ENCODE measurements at regions not wholly inside any gene's neighbourhood (a gene's known extent, or its start where the extent isn't known, plus 50 kb on each side); places are given as distances from the start of the nearest gene placed in this dataset.

DNA sequence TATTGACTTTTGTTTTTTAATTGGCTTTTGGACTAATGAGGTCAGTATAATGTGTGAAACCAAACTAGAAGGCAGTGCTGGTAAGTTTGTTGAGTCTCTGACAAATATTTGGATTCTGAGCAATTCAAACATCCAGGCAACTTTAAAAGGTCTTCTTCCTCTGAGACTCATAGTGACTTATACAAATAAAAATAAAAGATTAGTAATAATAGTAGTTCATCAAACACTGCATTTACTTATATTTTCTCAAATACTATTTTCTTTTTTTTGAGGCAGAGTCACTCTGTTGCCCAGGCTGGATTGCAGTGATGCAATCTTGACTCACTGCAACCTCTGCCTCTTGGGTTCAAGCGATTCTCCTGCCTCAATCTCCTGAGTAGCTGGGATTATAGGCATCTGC, 337.9 kb downstream of the DAD1 start:
- TF ChIP-seq, protein P1, sequence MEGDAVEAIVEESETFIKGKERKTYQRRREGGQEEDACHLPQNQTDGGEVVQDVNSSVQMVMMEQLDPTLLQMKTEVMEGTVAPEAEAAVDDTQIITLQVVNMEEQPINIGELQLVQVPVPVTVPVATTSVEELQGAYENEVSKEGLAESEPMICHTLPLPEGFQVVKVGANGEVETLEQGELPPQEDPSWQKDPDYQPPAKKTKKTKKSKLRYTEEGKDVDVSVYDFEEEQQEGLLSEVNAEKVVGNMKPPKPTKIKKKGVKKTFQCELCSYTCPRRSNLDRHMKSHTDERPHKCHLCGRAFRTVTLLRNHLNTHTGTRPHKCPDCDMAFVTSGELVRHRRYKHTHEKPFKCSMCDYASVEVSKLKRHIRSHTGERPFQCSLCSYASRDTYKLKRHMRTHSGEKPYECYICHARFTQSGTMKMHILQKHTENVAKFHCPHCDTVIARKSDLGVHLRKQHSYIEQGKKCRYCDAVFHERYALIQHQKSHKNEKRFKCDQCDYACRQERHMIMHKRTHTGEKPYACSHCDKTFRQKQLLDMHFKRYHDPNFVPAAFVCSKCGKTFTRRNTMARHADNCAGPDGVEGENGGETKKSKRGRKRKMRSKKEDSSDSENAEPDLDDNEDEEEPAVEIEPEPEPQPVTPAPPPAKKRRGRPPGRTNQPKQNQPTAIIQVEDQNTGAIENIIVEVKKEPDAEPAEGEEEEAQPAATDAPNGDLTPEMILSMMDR (IDR thresholded peaks at IDR 0.05): no peak
- no peak for TF ChIP-seq POLR2A (IDR thresholded peaks at IDR 0.05)
